ENCODE measurements at regions not wholly inside any gene's neighbourhood (a gene's known extent, or its start where the extent isn't known, plus 50 kb on each side); places are given as distances from the start of the nearest gene placed in this dataset.

DNA sequence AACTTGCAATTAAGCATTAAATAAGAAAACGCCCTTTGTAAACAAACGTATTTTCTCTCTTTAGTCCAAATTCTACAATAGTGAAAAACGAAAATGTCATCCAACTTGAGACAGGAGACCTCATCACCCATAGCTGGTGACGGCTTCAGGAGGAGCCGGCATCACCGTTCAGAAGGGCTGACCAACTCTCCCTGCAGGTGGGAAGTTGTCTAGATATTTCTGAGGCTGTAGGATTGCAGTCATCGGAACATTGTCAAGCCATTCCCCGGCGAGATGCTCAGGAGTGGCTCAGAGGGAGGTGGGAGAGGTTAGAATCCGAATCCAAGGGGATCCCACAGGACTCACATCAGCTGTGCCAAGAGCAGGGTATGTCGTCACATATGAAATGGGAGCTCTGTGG is 76.7 kb downstream of the RBFOX3 start:
- no peak overlapping the region for H3K4me3 ChIP-seq (replicated peaks; ENCODE audit: low read depth, low read length)
- TF ChIP-seq, protein P1, sequence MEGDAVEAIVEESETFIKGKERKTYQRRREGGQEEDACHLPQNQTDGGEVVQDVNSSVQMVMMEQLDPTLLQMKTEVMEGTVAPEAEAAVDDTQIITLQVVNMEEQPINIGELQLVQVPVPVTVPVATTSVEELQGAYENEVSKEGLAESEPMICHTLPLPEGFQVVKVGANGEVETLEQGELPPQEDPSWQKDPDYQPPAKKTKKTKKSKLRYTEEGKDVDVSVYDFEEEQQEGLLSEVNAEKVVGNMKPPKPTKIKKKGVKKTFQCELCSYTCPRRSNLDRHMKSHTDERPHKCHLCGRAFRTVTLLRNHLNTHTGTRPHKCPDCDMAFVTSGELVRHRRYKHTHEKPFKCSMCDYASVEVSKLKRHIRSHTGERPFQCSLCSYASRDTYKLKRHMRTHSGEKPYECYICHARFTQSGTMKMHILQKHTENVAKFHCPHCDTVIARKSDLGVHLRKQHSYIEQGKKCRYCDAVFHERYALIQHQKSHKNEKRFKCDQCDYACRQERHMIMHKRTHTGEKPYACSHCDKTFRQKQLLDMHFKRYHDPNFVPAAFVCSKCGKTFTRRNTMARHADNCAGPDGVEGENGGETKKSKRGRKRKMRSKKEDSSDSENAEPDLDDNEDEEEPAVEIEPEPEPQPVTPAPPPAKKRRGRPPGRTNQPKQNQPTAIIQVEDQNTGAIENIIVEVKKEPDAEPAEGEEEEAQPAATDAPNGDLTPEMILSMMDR (IDR thresholded peaks at IDR 0.05; ENCODE audit: low read length, missing control alignments) = no peak
- no peak for DNase-seq (ENCODE audit: low read depth)

GRCh38 chr17:79533116-79533515 is 77.7 kb downstream of the RBFOX3 start:
- TF ChIP-seq, protein P1 (IDR thresholded peaks at IDR 0.05; ENCODE audit: low read length, missing control alignments) = no peak
- H3K4me3 ChIP-seq (replicated peaks; ENCODE audit: low read depth, low read length) = no peak overlapping the region
- DNase-seq (ENCODE audit: low read depth) = no peak

- no peak for DNase-seq (ENCODE audit: low read depth)
- H3K4me3 ChIP-seq (replicated peaks; ENCODE audit: low read depth, low read length) = no peak overlapping the region
- TF ChIP-seq, protein P1 (IDR thresholded peaks at IDR 0.05; ENCODE audit: low read length, missing control alignments) = no peak
Observed at GRCh38 chr17:79532107-79532790, 78.6 kb downstream of the RBFOX3 start.

DNA sequence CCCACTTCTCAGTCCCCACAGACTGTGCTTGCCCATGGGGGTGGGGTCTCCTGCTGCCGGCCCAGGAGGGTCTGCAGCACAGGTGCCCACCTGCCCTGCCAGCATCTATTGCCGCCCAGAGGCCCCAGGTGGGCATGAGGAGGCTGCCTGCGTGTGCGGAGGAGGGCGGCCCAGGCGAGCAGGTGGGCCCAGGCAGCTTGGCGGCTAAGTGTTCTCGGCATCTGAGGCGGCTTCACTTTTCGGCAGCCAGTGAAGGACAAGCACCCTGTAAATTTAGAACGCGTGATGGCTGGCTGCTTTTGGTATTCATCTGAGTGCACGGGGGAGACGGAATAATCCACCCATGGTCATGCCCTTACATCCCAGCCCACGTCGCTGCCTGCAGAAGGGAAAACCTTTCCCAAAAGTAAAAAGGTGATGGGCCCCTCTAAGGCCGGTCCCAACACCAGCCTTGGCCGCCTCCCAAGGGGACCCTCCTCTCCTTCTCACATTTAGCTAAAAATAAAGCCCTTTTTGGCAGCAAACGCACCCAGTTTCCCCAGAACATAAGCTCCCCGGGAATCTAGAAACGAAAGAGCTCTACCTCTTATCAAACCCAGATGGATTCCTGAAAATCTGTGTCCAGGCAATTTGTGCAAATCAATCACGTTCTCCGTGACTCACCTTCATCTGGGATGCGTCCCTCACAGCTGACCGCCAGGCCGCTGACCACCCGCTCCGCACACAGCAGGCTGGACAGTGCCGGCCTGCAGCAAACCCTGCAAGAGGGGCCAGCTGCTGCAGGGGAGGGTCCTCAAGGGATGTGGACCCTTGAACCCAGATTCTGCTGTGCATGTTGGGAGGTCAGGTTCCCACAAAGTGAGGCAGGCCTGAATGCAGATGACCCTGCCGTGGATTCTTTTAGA is 79.4 kb downstream of the RBFOX3 start:
- no peak for DNase-seq (ENCODE audit: low read depth)
- H3K4me3 ChIP-seq (replicated peaks; ENCODE audit: low read depth, low read length) = no peak overlapping the region
- TF ChIP-seq, protein P1 (IDR thresholded peaks at IDR 0.05; ENCODE audit: low read length, missing control alignments) = no peak

DNA sequence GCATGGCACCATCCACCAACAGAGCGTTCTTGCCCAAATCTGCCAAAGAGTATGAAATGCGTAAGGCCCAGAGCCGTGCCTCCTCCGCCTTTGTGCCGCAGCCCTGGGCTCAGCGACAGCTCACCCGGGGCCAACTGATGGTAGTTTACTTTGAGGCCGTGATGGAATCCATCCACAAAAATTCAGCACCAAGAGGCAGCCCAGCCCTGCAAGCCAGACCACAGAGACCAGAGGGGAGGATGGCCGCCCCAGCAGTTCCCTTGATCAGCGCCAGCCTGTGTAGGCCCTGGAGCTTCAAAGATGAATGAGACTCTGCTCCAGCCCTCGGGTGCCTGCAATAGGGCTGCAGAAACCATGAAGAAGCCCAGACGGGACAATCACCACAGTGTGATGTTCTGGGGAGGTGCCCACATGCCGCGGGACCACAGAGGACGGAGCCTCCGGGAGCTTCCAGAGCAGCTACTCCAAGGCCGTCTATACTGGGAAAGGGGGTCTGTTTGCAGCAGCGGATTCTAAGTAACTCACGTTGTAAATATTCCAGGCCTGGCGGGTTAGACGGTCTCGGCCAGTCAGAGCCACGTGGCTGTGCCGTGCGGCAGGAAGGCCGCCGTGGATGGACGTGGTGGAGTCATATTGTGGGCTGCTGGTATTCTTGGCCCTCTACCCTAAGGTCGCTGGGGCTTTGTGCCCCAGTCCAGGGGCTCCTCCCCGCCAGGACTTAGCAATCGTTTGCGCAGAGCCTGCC is 80.3 kb downstream of the RBFOX3 start:
- no peak overlapping the region for H3K4me3 ChIP-seq (replicated peaks; ENCODE audit: low read depth, low read length)
- no peak for DNase-seq (ENCODE audit: low read depth)
- TF ChIP-seq, protein P1 (IDR thresholded peaks at IDR 0.05; ENCODE audit: low read length, missing control alignments) = no peak

DNA sequence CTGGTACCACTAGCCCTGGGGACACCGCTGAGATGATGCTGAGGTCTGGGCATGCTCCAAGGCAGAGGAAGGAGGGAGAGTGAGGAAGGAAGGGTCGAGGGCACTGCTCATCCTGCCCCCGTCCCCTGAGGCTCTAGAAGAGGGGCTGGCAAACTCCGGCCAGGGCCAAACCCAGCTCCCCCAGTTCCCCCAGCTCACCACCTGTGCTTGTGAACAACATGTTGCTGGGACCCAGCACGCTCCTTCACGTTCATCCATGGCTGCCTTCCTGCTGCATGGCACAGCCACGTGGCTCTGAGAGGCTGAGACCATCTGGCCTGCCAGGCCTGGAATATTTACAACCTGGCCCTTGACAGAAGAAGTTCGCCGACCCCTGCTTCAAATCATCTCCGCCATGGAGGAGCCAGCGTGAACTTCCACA is 81.2 kb downstream of the RBFOX3 start:
- no peak for DNase-seq (ENCODE audit: low read depth)
- TF ChIP-seq, protein P1 (IDR thresholded peaks at IDR 0.05; ENCODE audit: low read length, missing control alignments) = no peak
- H3K4me3 ChIP-seq (replicated peaks; ENCODE audit: low read depth, low read length) = no peak overlapping the region

Measured in fibroblast of pulmonary artery (primary cell).